HPDE6-E6E7 (cell line): ENCODE measurements at regions not wholly inside any gene's neighbourhood (a gene's known extent, or its start where the extent isn't known, plus 50 kb on each side); places are given as distances from the start of the nearest gene placed in this dataset.
"Not testable (repeated sequence)": the region's sequence is repeated elsewhere in the genome, so short reads cannot be mapped to it uniquely, and the experiment has no call there.

Experiments
- DNase-seq: peaks from one replicate; pipeline ENCODE4 v3.0.0; 2011; ENCODE audit warnings: missing footprints; ENCODE audit errors: extremely low spot score

GRCh38 chr19:30871979-30872378 lies 477.3 kb downstream of the TSHZ3 start:
- DNase-seq, result no peak

DNA sequence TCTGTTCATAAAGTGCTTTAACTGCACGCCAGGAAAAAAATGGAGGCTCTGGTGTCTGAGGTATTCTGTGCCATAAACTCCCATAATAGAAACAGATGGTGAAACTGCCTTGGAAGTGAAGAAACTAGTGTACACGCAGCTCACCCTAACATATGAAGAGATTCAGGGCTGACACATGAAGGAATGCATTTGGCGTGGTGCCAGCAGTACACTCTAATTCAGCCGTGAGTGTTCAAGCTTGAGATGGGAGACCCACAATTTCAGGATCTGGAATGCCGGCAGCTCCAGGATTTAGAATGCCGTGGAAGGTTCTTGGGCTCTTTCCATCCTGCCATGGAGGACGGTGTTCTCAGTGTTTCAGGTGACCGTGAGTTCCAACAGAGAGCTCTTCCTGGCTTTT lies 478.4 kb downstream of the TSHZ3 start:
- no peak for DNase-seq

DNA sequence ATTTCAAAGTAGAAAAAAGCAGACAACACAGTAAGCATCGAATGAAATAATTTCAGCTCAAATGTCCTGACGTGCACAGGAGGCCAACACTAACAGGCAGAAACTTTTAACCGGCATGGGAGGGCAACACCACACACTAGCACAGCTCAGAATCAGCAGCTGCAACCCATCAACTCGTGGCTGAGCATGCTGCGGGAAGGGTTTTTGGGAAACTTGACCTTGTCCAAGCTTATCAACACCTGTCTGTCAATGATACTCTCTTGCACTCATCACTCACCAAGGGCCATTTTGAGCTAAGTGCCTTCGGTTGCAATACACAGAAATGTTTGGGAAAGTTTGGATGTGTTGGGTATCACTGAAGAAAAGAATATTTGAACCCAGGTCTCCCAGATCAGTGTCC lies 483.7 kb downstream of the TSHZ3 start:
- DNase-seq, result no peak

- no peak for DNase-seq
Observed at GRCh38 chr19:30864391-30865215, 484.6 kb downstream of the TSHZ3 start.

DNA sequence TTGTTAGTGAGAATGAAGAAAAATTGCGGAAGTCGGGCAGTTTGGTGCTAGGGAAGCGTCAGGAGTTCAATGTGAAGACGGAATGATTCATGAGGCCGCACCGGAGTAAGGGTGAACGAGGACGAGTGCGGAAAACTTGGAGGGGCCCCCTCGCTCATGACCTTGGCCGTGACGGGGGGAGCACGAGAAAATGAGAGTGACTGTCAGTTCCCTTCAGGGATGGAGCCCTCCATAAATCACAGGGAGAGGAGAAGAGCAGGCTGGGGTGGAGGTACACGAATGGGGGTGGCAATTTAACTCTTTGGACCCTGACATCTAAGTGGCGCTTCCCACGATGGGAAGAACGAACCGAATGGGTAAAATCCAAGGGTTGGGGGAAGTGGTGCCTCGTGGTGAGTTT lies 486.4 kb downstream of the TSHZ3 start:
- no peak for DNase-seq

- no peak for DNase-seq
Observed at GRCh38 chr19:30861919-30862318, 487.3 kb downstream of the TSHZ3 start.

DNA sequence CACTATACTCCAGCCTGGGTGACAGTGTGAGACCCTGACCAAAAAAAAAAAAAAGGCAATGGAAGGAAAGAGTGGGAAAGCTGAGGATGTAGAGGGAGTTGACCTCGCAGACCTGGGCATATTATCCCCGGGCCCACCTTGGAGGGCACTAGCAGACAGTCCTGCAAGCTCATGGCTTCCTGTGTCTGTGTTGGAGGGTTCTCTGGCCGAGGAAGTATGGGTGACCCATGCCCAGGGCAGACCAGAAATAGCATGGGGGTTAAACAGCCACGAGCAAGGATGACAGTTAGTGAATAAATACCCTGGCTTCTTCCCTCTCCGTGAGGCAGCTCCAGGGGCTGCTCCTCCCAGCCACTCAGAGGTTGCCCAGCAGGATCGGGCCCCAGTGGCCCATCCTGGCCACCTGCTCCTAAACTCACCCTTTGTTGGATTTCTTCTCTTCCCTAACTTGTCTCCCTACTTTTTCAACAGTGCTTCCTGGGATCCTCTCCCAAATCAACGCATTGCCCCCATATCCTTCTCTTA lies 485.8 kb downstream of the ZNF536 start:
- no peak for DNase-seq

- DNase-seq, result no peak
Observed at GRCh38 chr19:30857388-30857787, 485.2 kb downstream of the ZNF536 start.

DNA sequence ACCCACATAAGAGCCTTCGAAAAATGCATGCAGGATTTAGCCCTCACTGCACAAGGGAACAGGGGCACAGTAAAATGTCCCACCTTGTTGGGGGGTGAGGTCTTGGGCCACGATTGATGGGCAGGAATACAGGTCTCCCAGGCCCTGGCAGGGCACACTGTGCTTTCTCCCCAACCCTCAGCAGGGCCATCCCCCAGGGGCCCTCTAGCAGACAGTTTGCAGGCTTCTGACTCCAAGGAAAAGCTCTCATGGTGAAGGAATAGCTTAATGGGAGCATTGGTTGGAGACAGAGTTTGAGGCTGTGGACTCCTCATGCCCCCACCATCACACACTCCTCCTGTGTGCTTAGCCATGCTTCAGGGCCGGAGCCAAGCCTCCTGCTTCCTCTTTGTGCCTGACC lies 484.6 kb downstream of the ZNF536 start:
- DNase-seq, result no peak

- DNase-seq, result no peak
Observed at GRCh38 chr19:30856376-30856775, 484.2 kb downstream of the ZNF536 start.

DNA sequence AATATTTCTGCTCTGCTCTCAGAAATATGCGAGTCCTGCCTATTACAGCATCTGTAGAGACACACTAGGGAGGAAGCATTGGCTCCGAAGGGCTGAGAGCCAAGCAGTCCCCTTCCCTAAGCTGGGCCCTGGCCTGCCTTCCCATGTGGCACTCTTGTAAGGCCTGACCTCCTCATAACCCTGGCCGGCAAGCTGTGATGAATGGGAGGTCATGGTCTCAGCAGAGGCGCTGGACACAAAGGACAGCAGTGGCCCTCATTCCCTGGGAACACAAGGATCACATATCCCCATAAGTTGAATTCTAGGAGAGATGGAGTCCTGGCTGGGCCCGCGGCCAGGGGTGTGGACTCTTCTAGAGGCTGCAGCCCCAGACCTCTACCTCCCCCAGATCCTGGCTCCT lies 483.3 kb downstream of the ZNF536 start:
- DNase-seq, result no peak

DNA sequence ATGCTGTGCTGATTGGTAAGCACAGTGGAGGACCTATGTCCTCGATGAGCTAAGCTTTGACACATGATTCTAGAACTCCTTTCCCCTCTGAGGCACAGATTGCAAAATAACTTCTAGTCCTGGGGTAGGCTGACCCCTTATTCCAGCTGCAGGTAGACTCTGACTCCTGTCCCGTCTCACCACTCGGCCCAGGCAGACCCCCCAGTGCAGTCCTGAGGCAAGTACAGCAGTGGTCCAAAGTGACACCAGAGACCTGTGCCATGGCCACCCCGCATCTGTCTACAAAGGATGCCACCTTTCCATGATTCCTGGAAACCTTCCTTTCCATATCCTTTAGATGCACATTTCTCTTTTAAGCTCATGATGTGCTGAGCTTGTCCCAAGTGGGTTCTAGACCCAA lies 482.5 kb downstream of the ZNF536 start:
- DNase-seq, result no peak

DNA sequence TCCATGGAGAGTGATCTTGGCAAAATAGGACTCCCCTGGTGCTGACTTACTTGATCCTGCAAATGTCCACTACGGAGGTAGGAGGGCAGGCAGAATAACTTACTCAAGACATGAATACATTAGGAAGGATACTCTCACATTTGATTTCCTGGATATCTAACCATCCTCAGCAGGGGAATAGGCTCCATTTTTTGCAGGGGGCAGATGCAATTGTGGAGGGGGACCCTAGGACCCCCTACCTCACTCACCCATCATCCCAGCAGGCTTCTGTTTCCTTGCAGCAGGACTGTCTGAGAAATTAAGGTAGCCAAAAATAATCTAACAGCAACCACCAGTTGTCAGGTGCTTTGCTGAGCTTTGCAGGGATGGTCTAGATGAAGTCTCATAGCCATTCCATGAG lies 482.0 kb downstream of the ZNF536 start:
- no peak for DNase-seq

DNA sequence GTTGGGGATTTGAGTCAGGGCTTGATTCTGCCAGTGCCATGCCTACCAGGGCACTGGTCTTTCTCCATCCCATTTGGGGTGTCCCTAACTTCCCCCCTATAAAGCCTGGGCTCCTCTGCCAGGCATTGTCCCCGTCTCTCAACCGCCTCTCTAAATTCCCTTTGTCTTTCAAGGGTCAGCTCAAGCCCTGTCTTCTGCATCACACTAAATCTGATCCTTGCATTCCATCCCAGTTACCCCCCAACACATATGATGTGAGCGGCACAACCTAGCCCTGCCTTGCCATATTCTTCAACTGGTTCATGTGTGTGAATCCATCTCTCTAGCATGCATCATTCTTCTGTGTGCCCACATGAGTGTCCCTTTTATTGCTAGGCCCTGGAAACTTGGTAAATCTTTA lies 480.9 kb downstream of the ZNF536 start:
- no peak for DNase-seq

- no peak for DNase-seq
Observed at GRCh38 chr19:30852168-30852567, 480.0 kb downstream of the ZNF536 start.

DNA sequence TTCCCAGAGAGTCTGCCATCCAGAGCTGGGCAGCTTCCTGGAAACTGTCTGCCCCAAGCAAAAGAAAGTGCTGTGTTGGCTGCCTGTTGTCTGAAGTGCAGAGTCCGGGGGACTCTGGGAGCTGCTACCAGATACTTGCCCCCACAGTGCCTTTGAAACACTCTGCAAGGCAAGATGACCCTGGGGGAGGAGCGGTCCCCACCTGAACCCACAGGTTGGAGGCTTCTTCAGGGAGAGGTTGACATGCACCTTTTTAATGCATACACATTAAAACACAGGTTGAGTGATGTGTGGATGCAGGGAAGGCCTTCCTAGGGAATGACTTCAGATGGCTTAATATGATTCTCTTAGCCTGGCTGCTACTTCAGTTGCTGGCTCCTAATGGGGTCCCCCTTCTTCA lies 479.5 kb downstream of the ZNF536 start:
- no peak for DNase-seq

- DNase-seq, result no peak
Observed at GRCh38 chr19:30848636-30849425, 476.6 kb downstream of the ZNF536 start.

DNA sequence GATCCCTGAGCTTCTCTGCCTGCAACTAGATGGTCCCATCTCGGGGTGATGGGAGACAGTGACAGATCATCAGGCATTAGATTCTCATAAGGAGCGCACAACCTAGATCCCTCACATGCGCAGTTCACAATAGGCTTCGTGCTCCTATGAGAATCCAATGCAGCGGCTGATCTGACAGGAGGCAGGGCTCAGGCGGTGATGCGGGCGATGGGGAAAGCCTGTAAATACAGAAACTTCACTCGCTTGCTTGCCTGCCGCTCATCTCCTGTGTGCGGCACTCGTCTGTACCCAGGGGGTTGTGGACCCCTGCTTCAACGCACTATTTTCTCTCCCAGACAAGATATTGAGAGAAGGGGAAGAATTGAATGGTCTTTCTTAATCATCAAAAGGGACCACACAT lies 473.9 kb downstream of the ZNF536 start:
- no peak for DNase-seq

DNA sequence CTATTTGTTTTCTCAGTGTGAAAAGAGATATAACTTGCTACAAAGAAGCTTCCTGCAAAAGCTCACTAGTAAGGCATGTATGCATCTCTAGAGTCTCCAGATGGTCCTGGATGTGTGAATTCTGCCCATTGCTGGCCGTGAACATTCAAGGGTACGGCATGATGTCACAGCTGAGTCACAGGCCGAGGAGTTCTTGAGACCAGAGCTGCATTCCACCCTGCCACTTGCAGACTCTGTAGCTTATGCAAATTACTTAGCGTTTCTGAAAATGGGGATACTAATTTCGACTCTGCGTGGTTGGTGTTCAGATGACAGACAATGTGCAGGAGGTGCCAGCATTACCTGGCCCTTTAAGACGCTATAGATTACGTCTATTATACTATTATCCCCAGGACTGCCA lies 470.7 kb downstream of the ZNF536 start:
- no peak for DNase-seq

GRCh38 chr19:30841934-30842333 lies 469.8 kb downstream of the ZNF536 start:
- no peak for DNase-seq

GRCh38 chr19:30830875-30831274 lies 458.7 kb downstream of the ZNF536 start:
- no peak for DNase-seq

DNA sequence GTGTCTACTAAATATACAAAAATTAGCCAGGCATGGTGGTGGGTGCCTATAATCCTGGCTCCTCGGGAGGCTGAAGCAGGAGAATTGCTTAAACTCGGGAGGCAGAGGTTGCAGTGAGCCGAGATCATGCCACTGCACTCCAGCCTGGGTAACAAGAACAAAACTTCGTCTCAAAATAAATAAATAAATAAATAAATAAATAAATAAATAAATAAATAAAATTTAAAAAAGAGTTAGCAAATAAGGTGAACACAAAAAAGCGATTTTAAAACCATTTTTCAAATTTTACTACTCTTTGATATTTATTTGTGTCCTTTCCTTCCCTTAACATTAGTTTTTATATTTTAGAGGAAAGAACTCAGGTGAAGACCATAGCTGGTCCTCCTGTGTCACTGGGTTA lies 453.3 kb downstream of the ZNF536 start:
- not testable (repeated sequence) for DNase-seq

GRCh38 chr19:30824809-30825208 lies 452.6 kb downstream of the ZNF536 start:
- DNase-seq, result no peak
